Fibroblast of upper back skin (primary cell): ENCODE measurements at regions not wholly inside any gene's neighbourhood (a gene's known extent, or its start where the extent isn't known, plus 50 kb on each side); places are given as distances from the start of the nearest gene placed in this dataset.
"Not testable (repeated sequence)": the region's sequence is repeated elsewhere in the genome, so short reads cannot be mapped to it uniquely, and the experiment has no call there.

Source experiments
- DNase-seq: peaks from one replicate; pipeline ENCODE4 v3.0.0-alpha.2; 2013

DNA sequence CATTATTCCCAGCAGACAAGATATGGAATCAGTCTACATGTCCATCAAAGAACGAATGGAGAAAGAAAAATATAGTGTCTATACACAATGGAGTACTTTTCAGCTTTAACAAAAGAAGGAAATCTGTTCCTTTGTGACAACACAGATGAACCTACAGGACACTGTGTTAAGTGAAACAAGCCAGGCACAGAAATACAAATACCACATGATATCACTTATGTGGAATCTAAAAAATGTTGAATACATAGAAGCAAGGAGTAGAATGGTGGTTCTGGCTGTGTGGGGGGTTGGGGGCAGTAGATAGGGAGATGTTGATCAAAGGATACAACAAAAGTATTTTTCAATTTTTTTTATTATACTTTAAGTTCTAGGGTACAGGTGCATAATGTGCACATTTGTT lies 347.7 kb upstream of the MAP2 start:
- DNase-seq, result no peak

DNA sequence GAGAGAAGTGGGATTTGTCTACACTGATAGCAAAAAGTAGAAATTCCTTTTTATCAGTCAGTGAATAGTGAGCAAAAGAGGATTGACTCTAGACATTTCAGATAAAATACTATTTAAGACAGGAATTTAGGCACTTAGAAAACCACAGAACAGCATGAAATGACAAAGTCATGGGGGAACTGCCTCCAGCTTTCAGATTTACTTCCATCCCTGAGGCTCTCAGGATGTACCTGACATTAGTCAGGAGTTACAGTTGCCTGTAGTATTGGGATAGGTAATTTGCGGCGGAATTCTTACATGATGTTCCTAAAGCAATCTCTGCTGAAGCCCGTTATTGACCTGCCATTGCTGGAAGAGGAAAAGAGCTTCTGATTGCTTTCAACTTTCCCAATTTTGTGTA lies 337.1 kb upstream of the MAP2 start:
- no peak for DNase-seq

DNA sequence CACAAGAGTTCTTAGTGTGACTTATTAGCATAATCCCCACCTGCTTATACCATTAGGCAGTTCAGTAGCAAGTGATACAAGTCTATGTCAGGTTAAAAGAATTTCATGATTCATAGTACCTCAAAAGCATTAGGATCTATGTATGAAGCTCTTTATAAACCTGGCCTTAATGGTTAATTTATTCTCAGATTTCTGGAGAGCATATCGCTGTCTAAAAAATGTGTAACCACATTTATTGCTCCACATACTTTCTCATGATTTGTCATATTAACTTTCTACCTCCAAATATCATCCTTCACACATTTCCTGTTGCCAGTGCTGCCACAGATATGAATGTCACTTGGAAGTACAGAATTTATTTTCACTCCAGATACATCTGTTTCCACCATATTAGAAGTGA lies 332.8 kb upstream of the MAP2 start:
- DNase-seq, result no peak

DNA sequence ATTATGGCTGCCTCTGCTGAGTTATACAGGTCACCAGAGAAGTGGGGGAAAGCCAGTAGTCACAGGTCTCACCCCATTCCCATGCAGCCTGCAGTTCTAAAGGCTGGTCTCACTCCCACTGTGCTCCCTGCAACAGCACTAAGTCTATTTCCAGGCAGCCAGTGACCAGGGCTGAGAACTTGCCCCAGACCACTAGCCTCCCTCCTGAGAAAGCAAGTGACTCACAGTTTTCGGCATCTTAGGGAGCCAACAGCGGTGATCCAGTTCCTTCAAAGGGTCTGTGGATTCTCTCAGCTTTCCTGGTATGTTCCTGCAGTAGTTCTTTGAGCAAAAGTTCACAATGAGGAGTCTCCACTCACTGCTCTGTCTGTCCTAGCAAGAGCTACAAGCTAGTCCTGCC lies 329.6 kb upstream of the MAP2 start:
- DNase-seq, result no peak

DNA sequence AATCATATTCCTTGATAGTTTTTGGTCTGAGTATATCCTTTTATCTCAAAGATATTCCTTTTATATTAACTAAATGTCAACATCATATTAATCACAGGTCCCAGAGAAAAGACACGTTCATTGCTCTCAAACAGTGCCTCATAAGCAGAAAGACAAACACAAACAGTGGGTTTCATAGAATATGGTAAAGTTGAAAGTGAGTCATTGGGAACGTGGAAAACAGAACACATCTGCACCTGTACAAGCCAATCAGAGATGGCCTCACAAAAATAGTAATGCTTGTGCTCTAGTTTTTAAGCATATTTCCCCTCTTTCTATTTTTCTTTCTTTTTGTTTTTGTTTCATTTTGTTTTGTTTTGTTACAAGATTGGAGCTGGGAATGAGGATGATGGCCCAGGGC lies 328.4 kb upstream of the MAP2 start:
- no peak for DNase-seq

DNA sequence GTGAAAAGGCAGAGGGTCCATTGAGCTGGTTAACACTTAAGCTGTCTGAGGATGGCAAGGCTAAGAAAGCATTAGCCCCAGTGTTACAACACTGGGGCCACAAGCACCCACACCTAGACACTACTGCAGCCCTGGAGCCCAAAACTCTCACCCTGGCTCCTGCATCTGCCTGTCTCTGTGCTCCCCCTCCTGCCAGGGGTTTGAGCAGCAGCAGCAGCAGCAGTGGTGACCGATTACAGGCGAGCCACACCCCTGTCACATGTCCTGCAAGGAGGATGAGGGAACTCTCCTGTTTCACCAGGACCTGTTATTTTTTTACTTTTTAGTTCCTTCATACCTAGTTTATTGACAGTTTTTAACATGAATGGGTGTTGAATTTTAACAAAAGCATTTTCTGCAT lies 326.7 kb upstream of the MAP2 start:
- no peak for DNase-seq

DNA sequence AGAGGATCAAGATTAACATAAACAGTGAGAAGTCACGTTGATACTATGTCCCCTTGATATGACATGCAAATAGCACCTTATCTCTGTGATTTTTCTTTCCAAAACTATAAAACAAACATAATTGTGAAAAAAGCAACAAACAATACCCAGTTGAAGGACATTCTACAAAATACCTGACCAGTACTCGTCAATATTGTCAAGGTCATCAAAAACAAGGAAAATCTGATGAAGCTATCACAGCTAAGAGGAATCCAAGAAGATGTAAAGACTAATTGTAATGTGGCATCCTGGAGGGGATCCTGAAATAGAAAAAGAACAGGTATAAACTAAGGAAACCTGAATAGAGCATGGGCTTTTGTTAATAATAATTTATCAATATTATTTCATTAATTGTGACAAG lies 321.5 kb upstream of the MAP2 start:
- DNase-seq, result no peak

DNA sequence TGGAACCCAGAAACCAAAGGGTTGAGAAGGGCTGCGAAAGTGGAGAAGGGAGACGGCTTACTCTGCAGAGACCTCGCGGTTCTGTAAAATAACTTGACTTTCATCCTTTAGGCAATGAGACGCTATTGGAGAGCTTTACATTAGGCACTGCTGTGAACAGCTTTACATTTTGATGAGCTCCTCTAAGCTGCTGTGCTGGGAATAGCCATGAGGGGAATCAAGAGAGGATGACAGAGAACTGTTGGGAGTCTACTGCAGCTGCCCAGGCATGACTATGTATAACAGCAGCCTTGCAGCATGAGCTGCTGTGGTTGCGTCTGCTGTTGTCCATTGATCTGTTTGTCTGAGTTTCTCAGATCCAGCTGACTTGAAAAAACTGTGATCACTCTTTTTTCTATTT lies 310.8 kb upstream of the MAP2 start:
- DNase-seq, result no peak

DNA sequence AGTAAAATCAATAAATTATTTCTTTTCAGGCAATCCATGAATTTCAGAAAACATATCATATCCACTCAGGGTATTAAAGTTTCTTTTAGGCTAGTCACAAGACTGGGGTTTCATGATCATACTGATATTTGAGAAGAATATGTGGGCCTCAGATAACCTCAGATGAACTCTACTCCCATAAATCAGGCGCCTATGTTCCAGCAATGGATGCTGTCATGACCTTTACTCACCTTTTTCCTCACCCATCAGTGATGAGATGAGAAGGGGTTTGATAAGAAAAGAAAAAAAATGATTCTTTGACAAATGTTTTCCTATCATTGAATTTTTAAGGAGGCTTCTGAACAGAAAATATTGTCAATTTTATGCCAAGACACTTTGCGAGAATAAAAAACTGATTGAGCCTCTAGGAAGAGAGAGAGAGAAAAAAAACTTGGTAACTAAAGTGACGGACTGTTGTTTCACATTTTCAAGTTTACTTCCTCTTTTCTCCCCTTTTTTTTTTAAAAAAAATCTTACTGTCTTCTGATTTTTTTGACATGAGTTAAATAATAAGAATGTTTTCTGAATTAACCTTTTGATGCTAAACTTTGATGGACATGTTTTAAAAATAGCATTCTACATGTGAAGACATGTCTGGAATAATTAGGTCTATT lies 309.1 kb upstream of the MAP2 start:
- DNase-seq, result no peak

DNA sequence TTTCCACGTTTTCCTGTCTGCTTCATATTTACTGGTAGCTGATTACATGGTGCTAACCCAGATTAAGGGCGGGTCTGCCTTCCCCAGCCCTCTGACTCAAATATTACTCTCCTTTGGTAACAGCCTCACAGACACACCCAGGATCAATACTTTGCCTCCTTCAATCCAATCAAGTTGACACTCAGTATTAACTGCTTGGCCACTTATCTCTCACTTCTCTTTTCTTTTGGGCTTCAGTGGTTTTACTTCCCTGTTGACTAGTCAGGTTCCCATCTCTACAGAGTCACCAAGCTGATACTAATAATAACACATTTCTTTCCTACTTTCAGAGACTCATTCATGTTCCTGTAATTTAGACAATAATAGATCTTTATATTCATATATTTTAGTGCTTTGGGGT lies 302.2 kb upstream of the MAP2 start:
- DNase-seq, result no peak

DNA sequence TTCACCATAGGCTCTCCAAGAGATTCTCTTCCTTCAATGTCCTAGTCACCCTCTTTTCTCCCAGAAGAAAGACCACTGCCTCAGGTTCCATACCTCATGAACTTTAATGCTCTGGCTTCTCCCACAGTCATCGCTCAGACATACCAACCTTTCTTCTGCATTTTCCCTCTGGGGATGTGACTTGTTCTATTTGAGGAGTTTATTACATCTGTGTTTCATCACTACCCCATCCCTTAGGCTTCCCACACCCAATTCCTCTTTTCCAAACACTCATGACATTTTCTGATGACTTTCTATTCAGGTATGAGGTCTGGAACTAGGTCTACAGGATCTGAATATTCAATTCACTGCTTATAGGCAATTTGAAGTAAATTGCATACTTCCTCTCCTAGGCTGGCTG lies 298.6 kb upstream of the MAP2 start:
- DNase-seq, result no peak

DNA sequence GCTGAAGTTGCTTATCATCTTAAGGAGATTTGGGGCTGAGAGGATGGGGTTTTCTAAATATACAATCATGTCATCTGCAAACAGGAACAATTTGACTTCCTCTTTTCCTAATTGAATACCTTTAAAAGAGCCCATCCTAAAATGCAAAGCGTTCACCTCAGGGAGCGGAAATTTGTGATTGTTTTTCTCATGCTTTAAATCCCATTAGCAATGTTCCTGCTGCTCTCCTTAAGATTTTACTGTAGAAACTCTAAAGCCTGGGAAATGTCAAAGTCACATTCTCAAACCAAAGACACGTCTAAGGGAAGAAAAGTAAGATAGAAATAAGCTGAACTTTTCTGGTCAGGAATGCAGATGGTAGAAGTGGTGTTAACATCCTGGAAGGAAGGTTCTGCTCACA lies 285.8 kb upstream of the MAP2 start:
- DNase-seq, result no peak

DNA sequence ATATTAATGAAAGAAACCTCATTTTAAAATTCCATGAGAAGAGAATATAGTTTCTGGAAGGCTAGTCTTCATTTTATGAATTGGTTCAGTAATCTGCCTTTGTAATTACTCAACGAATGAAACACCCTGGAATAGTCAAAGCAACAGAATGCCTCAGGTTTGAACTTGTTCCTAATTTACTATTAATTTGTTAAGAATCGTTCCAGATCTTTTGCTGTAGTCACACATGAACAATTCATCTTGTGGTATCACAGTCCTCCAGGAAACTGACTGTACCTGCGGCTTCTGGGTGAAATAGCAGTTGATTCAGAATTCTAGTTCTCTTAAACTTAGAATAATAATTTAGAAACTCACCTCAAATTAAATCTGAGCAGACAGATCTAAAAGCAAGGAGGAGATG lies 282.7 kb upstream of the MAP2 start:
- no peak for DNase-seq

DNA sequence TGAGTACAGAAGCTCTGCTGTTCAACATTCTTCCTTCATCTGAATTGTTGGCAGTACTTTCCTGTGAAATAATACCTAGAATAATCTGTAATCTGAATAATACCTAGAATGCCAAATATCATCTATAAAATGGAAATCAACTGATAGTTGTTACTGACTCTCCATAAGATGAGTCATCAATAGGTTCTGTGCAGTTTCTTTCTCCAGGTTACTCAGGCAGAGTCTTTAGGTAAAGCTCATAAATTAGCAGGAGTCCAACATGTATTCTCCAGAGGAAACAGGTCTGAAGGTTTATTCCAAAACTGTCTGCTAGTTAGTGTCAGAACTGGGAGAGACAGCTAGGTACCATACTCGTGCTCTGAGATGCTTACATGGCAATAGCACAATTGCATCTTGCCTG lies 282.0 kb upstream of the MAP2 start:
- no peak for DNase-seq

DNA sequence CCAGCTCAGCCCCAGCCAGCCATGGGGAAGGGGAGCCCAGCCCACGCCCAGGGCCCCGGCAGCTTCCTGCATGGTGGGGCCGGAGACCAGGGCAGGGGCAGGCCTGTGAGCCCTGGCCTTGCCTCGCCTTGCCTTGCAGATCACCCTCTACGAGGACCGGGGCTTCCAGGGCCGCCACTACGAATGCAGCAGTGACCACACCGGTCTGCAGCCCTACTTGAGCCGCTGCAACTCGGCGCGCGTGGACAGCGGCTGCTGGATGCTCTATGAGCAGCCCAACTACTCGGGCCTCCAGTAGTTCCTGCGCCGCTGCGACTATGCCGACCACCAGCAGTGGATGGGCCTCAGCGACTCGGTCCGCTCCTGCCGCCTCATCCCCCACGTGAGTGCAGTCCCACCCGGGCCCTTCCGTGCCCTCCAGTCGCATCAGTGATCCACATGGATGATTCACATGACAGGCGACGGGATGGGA lies 278.6 kb upstream of the MAP2 start:
- not testable (repeated sequence) for DNase-seq

DNA sequence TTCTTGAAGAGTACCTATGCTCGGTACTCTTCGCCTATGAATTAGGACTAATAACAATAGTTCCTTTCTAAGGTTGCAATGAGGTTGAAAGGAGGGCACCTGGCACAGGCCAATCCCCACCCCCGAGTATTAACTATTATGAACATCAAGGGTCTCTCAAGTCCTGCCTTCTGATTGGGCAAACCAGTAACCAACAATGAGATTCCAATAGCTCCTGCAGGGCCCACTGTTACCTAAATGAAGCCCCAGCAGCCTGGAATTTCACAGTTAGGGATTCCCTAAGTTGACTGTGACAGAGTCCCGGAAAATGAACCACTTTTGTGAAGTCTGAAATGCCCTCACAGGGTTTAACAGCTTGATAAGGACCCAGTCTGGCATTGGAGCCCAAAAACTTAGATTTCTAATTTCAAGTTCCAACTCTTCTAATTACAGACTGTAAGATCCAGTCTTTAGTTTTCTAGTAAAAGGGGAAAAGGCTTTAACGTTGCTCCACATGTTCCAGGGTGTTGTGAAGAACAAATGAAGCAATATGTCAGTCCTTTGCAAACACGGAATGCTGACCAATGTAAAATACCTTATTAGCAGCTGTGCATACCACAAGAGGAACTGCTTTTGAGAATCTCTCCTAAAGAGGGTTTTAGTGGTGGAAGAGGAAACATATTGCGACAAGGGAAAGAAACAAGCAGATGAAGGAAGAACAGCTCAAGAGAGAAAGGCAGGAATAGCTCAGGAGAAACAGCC lies 277.7 kb upstream of the MAP2 start:
- DNase-seq, result no peak

DNA sequence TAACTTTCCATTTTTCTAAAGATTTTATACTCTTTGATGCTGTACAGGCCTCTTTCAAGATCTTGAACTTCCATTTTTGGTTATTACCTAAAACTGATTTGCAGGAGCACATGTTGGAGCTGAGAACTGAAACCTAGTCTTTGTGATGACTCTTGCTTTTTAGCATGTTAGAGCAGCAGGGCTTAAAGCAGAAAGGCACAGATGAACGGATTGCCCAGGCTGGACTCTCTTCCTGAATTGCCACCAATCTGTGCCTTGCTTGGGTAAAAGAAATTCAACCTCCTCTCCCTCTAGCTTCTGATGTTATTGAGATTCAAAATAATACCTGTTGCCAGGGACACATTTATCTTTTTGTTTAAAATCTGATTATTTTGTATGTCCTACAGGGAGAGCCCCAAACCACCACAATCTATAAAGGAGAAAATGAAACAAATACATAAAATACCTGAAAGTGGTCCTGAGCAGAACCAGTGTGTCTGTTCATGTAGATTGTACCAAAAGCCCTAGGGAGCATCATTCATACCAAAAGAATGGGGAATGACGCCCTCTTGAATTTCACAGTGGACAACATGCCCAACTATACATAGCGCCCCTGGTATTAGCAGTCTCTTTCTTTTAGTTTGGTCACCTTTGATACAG lies 277.0 kb upstream of the MAP2 start:
- no peak for DNase-seq

DNA sequence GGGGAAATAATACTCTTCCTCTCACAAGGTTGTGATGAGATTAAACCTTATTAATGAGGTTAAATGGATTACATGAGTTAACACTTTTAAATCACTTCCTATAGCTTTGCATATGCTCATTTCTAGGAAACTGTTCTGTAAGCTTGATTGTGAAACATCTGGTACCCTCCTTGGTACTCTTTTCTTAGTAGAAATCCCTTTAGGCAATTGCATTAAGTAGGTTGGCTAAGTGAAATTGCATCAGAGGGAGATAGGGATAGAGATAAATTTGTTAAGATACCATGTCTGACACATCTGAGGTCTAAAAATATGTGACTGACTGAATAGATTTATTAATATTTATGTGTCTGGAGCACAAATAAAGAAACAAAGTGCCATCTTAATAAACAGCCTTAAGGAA lies 275.9 kb upstream of the MAP2 start:
- DNase-seq, result no peak

DNA sequence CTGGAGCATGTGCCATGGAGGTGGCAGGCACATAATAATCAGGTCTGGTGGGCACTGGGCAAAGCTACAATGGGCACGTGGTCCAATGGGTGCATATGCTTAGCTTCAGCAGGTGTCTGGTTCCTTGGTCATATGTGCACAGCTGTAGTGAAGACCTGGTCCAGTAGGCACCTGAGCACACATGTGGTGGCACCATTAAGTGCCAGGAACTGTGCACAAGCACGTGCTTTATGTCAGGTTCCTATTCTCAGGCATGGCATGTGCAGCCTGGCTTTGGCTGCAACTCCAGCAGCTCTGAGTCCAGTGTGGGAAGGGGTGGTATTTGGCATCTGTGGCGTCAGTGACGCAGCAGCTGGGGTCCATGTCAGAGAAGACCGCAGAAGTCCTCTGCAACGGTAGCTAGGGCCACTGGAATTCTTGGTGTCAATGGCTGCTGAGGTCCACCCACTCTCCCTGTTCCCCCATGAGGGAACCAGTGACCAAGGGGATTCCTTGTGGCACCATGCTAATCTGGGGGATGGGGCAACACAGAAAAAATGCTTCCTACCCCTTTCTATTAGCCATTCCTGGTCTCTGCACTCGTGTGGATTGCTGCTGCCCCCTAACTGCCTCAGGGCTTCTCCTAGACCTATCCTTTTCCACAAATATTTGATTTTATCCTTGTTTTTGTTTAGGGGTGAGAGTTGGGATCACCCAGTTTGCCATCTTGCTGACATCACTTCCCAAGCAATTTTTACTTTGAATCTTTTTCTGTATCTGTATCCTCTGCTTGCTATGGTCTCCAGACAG lies 262.9 kb upstream of the MAP2 start:
- no peak for DNase-seq

DNA sequence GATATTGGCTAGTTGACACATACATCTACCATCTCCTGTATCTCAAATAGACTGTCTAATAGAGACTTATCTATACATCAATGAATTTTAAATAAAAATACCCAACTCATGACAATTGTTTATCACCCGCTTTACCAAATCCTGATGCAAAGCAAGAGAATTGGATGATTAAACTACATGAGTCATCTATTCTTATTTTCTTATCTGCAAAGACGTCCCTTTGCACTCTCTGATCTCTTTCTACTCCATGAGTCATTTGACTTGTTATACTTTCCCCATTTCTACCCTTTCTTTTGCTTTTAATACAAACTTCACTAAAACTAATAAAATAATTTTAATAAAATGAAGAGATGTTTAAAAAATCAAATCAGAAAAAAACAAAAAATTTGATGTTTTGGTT lies 261.7 kb upstream of the MAP2 start:
- DNase-seq, result no peak

DNA sequence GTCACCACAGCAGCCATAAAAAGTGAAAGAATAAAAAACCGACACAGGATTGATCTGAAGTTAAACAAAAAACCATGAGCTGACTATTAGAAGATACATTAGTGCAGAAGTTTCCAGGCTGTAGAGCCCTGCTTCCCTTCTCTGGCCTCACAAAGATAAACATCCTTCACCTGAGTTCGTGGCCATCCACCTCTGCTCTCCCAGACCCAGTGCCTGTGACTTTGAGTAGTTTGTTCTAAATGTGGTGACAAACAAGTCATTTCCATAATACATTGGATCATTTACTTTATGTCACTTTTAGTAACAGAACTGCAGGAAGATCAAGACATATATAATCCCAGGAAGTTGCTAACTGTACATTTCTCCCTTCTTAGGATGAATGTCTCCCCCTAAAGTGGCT lies 241.9 kb upstream of the MAP2 start:
- DNase-seq, result no peak

DNA sequence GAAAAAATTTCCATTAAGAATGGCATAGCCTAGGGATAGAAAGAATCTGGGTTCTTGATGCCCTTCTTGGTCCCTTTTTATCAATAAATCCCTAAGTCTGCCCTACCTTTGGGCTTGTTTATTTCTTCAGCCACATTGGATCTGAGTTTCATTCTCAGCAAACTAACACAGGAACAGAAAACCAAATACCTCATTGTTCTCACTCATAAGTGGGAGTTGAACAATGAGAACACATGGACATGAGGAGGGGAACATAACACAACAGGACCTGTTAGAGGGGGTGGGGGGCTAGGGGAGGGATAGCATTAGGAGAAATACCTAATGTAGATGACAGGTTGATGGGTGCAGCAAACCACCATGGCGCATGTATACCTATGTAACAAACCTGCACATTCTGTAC lies 237.0 kb upstream of the MAP2 start:
- not testable (repeated sequence) for DNase-seq

DNA sequence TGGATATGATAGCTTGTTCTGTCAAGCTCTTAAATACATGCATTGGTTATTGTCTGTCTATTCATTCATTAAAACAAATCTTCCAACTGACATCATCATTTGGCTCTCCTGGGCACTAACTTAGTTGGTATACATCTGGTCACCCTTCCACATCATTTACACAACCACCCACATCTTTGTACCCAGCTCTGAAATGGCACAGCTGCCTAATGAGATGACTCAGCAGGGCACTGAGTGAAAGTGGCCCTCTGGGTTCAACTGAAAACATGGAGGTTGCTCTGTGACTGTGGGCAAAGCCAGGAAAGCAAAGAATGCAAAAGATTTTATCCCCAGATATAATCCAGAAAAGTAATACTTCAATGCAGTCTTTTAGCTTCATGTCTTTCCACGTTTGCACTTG lies 234.0 kb upstream of the MAP2 start:
- DNase-seq, result no peak

DNA sequence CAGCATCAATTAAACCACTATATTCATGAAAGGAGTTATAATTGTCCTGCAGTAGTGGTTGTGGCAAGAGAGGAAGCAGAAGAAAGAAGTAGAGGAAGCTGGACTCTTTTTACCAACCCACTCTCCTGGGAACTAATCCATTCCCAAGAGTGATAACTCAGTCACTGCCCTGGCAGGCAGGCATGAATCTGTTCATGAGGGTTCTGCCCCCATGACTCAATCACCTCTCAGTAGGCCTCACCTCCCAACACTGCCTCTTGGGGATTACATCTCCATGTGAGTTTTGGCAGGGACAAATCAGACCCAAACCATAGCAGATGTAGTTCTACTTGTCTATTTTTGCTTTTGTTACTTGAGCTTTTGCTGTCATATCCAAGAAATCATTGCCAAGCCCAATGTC lies 232.7 kb upstream of the MAP2 start:
- no peak for DNase-seq
